IPS DF 19.7 (cell line): ENCODE measurements at regions not wholly inside any gene's neighbourhood (a gene's known extent, or its start where the extent isn't known, plus 50 kb on each side); places are given as distances from the start of the nearest gene placed in this dataset.
"Not testable (repeated sequence)": the region's sequence is repeated elsewhere in the genome, so short reads cannot be mapped to it uniquely, and the experiment has no call there.

ENCODE experiments used
- DNase-seq: peaks from one replicate; pipeline ENCODE4 v3.0.0-alpha.2; 2013; ENCODE audit warnings: low read depth, low spot score

GRCh38 chr10:130351466-130352290 is 215.5 kb downstream of the GLRX3 start:
- no peak for DNase-seq

GRCh38 chr10:130352291-130352645 is 216.1 kb downstream of the GLRX3 start:
- DNase-seq = no peak

- no peak for DNase-seq
These were observed 217.9 kb downstream of the GLRX3 start for GRCh38 chr10:130353928-130354572.

GRCh38 chr10:130354573-130354954 is 218.4 kb downstream of the GLRX3 start:
- DNase-seq = no peak

GRCh38 chr10:130354976-130355795 is 219.0 kb downstream of the GLRX3 start:
- DNase-seq = no peak

- DNase-seq = not testable (repeated sequence)
These were observed 220.2 kb downstream of the GLRX3 start for GRCh38 chr10:130356429-130356828.

- no peak for DNase-seq
These were observed 221.0 kb downstream of the GLRX3 start for GRCh38 chr10:130357226-130357625.

GRCh38 chr10:130357951-130358350 is 221.8 kb downstream of the GLRX3 start:
- DNase-seq = no peak

GRCh38 chr10:130358981-130359650 is 222.9 kb downstream of the GLRX3 start:
- DNase-seq = no peak

GRCh38 chr10:130359711-130360110 is 223.5 kb downstream of the GLRX3 start:
- DNase-seq = no peak

- DNase-seq = no peak
These were observed 224.7 kb downstream of the GLRX3 start for GRCh38 chr10:130360826-130361311.

GRCh38 chr10:130361351-130362105 is 225.3 kb downstream of the GLRX3 start:
- DNase-seq = no peak

- DNase-seq = no peak
These were observed 226.1 kb downstream of the GLRX3 start for GRCh38 chr10:130362308-130362761.

GRCh38 chr10:130363051-130363450 is 226.9 kb downstream of the GLRX3 start:
- no peak for DNase-seq

- no peak for DNase-seq
These were observed 227.8 kb downstream of the GLRX3 start for GRCh38 chr10:130363899-130364445.

- no peak for DNase-seq
These were observed 228.6 kb downstream of the GLRX3 start for GRCh38 chr10:130364631-130365411.

- DNase-seq = no peak
These were observed 232.8 kb downstream of the GLRX3 start for GRCh38 chr10:130368761-130369560.

GRCh38 chr10:130369645-130370381 is 233.6 kb downstream of the GLRX3 start:
- DNase-seq = no peak
